ENCODE measurements at regions not wholly inside any gene's neighbourhood (a gene's known extent, or its start where the extent isn't known, plus 50 kb on each side); places are given as distances from the start of the nearest gene placed in this dataset.

DNA sequence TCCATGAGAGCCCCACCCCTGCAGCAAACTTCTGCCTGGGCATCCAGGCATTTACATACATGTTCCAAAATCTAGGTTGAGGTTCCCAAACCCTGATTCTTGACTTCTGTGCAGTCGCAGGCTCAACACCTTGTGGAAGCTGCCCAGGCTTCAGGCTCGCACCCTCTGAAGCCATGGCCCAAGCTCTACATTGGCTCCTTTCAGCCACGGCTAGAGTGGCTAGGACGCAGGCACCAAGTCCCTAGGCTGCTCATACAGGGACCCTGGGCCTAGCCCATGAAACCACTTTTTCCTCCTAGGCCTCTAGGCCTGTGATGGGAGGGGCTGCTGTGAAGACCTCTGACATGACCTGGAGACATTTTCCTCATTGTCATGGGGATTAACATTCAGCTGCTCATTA, 172.8 kb upstream of the SATB1 start:
- TF ChIP-seq, protein P1, sequence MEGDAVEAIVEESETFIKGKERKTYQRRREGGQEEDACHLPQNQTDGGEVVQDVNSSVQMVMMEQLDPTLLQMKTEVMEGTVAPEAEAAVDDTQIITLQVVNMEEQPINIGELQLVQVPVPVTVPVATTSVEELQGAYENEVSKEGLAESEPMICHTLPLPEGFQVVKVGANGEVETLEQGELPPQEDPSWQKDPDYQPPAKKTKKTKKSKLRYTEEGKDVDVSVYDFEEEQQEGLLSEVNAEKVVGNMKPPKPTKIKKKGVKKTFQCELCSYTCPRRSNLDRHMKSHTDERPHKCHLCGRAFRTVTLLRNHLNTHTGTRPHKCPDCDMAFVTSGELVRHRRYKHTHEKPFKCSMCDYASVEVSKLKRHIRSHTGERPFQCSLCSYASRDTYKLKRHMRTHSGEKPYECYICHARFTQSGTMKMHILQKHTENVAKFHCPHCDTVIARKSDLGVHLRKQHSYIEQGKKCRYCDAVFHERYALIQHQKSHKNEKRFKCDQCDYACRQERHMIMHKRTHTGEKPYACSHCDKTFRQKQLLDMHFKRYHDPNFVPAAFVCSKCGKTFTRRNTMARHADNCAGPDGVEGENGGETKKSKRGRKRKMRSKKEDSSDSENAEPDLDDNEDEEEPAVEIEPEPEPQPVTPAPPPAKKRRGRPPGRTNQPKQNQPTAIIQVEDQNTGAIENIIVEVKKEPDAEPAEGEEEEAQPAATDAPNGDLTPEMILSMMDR (conservative IDR thresholded peaks at IDR 0.05; ENCODE audit: low read depth, low read length) = no peak
- TF ChIP-seq SMC3 (IDR thresholded peaks at IDR 0.05; ENCODE audit: low read depth, low read length) = no peak
- no peak for TF ChIP-seq RFX5 (IDR thresholded peaks at IDR 0.05; ENCODE audit: low read depth, low read length)
- TF ChIP-seq, protein P2, sequence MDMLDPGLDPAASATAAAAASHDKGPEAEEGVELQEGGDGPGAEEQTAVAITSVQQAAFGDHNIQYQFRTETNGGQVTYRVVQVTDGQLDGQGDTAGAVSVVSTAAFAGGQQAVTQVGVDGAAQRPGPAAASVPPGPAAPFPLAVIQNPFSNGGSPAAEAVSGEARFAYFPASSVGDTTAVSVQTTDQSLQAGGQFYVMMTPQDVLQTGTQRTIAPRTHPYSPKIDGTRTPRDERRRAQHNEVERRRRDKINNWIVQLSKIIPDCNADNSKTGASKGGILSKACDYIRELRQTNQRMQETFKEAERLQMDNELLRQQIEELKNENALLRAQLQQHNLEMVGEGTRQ (IDR thresholded peaks at IDR 0.05; ENCODE audit: low read depth, low read length) = no peak
- no peak for TF ChIP-seq RAD21 (IDR thresholded peaks at IDR 0.05; ENCODE audit: low read length)
- TF ChIP-seq MAZ (IDR thresholded peaks at IDR 0.05; ENCODE audit: borderline replicate concordance, low read depth, low read length) = no peak
- TF ChIP-seq POLR2A (IDR thresholded peaks at IDR 0.05; ENCODE audit: low read depth, low read length) = no peak
- no peak for TF ChIP-seq FOS (IDR thresholded peaks at IDR 0.05; ENCODE audit: low read depth, low read length)
- TF ChIP-seq MXI1 (IDR thresholded peaks at IDR 0.05; ENCODE audit: borderline replicate concordance, low read depth, low read length) = no peak
- TF ChIP-seq NFE2L2 (IDR thresholded peaks at IDR 0.05; ENCODE audit: low read depth, low read length) = no peak
- no peak for TF ChIP-seq CEBPB (IDR thresholded peaks at IDR 0.05; ENCODE audit: low read depth, low read length)
